ENCODE measurements at regions not wholly inside any gene's neighbourhood (a gene's known extent, or its start where the extent isn't known, plus 50 kb on each side); places are given as distances from the start of the nearest gene placed in this dataset.

DNA sequence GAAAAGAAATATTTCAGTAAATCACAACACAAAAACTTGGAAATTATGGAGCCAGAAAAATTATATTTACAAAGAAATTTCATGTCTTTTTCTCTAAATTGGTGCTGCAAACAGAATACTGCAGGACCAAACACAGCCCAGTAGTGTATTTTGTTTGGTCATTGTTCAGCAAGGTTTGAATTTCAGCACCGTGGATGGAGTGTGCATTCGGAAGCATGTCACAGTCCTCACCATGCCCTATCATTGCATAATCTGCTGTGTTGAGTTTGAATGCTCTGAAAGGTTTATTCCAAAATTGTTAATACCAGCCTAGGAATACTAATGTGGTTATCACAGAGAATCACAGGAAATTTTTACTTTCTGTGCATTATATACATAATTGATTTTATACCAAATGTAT, 296.7 kb downstream of the METTL4 start:
- Histone ChIP-seq H3K27me3 (ENCODE audit: insufficient read depth, low read length) (no peaks in the 10 kb centered on the region), H3K9me3 (ENCODE audit: insufficient read depth, low read depth, low read length) (no peaks in the 10 kb centered on the region), H2AFZ (ENCODE audit: low read depth, low read length) (no peak overlapping the region), H3K79me2 (ENCODE audit: insufficient read depth, low read length) (no peaks in the 10 kb centered on the region), H3K4me1 (ENCODE audit: insufficient read depth, low read length) (no peaks in the 10 kb centered on the region), H3K4me2 (ENCODE audit: low read length) (no peak overlapping the region), H3K4me3 (ENCODE audit: insufficient read depth, low read depth, low read length) (no peak overlapping the region), H4K20me1 (ENCODE audit: insufficient read depth, low read length) (no peaks in the 10 kb centered on the region), H3K36me3 (ENCODE audit: insufficient read depth, low read length) (no peaks in the 10 kb centered on the region), H3K27ac (ENCODE audit: low read depth, low read length) (no peak overlapping the region), H3K9ac (ENCODE audit: low read length) (no peak overlapping the region)
- Mint-ChIP-seq H3K27me3 (ENCODE audit: low read depth, unreplicated experiment) (no peaks in the 10 kb centered on the region), H3K4me1 (ENCODE audit: low read depth, unreplicated experiment) (no peaks in the 10 kb centered on the region), H3K4me3 (ENCODE audit: unreplicated experiment) (no peak overlapping the region), H3K36me3 (ENCODE audit: low read depth, unreplicated experiment) (no peaks in the 10 kb centered on the region), H3K27ac (ENCODE audit: unreplicated experiment) (no peak overlapping the region), H3K9me3 (ENCODE audit: unreplicated experiment) (no peaks in the 10 kb centered on the region)
- FAIRE-seq (no peak), DNase-seq (ENCODE audit: low read depth) (no peak)
- TF ChIP-seq EZH2 (IDR thresholded peaks at IDR 0.05; ENCODE audit: insufficient read depth, low read length) = no peak
- no peak for TF ChIP-seq CTCF (IDR thresholded peaks at IDR 0.05; ENCODE audit: insufficient read depth, low read depth, low read length)

DNA sequence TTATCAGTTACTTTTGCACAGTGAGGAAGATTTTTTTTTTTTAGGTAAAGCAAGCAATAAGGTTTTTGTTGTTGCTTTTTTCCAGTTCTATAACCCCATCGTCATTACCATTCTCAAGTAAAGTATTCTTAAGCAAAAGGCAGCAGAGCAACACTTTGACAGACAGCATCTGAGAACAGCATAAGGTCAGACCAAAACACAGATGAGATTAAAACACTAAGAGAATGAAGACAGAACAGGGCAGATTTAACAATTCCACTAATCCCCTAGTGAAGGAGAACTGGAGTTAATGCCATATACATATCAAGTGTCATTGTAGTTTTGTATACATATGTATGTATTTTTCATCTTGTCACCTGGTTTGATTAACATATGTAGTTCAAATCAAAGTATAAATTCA, 290.2 kb downstream of the METTL4 start:
- Histone ChIP-seq H3K4me2 (ENCODE audit: low read length) (no peak overlapping the region), H3K36me3 (ENCODE audit: insufficient read depth, low read length) (no peaks in the 10 kb centered on the region), H3K27me3 (ENCODE audit: insufficient read depth, low read length) (no peaks in the 10 kb centered on the region), H3K27ac (ENCODE audit: low read depth, low read length) (no peak overlapping the region), H2AFZ (ENCODE audit: low read depth, low read length) (no peak overlapping the region), H3K4me3 (ENCODE audit: insufficient read depth, low read depth, low read length) (no peak overlapping the region), H3K9me3 (ENCODE audit: insufficient read depth, low read depth, low read length) (no peaks in the 10 kb centered on the region), H3K4me1 (ENCODE audit: insufficient read depth, low read length) (no peaks in the 10 kb centered on the region), H3K9ac (ENCODE audit: low read length) (no peak overlapping the region), H4K20me1 (ENCODE audit: insufficient read depth, low read length) (no peaks in the 10 kb centered on the region), H3K79me2 (ENCODE audit: insufficient read depth, low read length) (no peaks in the 10 kb centered on the region)
- no peak for FAIRE-seq
- H3K27me3 Mint-ChIP-seq (ENCODE audit: low read depth, unreplicated experiment) = no peaks in the 10 kb centered on the region
- H3K4me3 Mint-ChIP-seq (ENCODE audit: unreplicated experiment) = no peak overlapping the region
- no peak for DNase-seq (ENCODE audit: low read depth)
- H3K27ac Mint-ChIP-seq (ENCODE audit: unreplicated experiment) = no peak overlapping the region
- no peaks in the 10 kb centered on the region for H3K4me1 Mint-ChIP-seq (ENCODE audit: low read depth, unreplicated experiment)
- H3K36me3 Mint-ChIP-seq (ENCODE audit: low read depth, unreplicated experiment) = no peaks in the 10 kb centered on the region
- H3K9me3 Mint-ChIP-seq (ENCODE audit: unreplicated experiment) = no peaks in the 10 kb centered on the region
- TF ChIP-seq CTCF (IDR thresholded peaks at IDR 0.05; ENCODE audit: insufficient read depth, low read depth, low read length) (no peak), EZH2 (IDR thresholded peaks at IDR 0.05; ENCODE audit: insufficient read depth, low read length) (no peak)

DNA sequence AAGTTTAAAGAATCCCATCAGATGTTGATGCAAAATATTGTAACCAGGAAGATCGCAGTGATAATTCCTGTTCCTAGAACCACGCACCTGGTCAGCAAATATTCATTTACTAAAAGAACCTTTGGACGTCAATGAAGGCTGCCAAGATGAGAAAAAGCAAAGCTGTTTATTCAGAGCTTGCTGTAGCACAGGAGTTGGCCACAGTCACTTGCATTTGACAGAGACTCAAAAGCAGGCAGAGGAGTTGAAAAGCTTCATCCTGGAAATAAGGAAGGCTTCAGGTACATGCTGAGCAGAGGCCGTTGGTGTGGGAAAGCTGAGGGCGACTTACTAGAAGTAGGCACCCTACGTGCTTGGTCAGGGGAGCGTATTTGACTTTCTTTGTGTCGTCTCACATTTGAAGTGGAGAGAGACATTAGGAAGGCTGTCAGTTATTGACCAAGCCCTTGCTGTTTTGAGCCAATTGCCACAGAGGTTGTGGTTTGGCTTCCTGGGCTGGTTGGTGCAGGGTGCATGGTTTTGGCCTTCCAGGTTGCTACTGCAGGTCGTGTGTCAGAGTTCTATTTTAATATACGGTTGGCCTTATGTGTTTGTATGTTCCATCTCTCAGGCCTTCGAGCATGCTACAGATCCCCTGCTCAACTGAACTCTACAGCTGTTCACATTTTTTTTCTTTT, 289.6 kb downstream of the METTL4 start:
- no peak overlapping the region for H3K4me3 Mint-ChIP-seq (ENCODE audit: unreplicated experiment)

More for the DNA sequence above, 289.6 kb downstream of the METTL4 start:
- Mint-ChIP-seq H3K27ac (ENCODE audit: unreplicated experiment) (no peak overlapping the region), H3K36me3 (ENCODE audit: low read depth, unreplicated experiment) (no peaks in the 10 kb centered on the region), H3K4me1 (ENCODE audit: low read depth, unreplicated experiment) (no peaks in the 10 kb centered on the region), H3K9me3 (ENCODE audit: unreplicated experiment) (peaks cover 1% of the 10 kb centered on the region), H3K27me3 (ENCODE audit: low read depth, unreplicated experiment) (no peaks in the 10 kb centered on the region)
- Histone ChIP-seq H3K27ac (ENCODE audit: low read depth, low read length) (no peak overlapping the region), H3K4me1 (ENCODE audit: insufficient read depth, low read length) (no peaks in the 10 kb centered on the region), H3K9me3 (ENCODE audit: insufficient read depth, low read depth, low read length) (no peaks in the 10 kb centered on the region), H3K9ac (ENCODE audit: low read length) (no peak overlapping the region), H3K27me3 (ENCODE audit: insufficient read depth, low read length) (no peaks in the 10 kb centered on the region), H3K4me2 (ENCODE audit: low read length) (no peak overlapping the region), H4K20me1 (ENCODE audit: insufficient read depth, low read length) (no peaks in the 10 kb centered on the region), H2AFZ (ENCODE audit: low read depth, low read length) (no peak overlapping the region), H3K4me3 (ENCODE audit: insufficient read depth, low read depth, low read length) (no peak overlapping the region), H3K79me2 (ENCODE audit: insufficient read depth, low read length) (no peaks in the 10 kb centered on the region), H3K36me3 (ENCODE audit: insufficient read depth, low read length) (no peaks in the 10 kb centered on the region)
- DNase-seq (ENCODE audit: low read depth) (no peak), FAIRE-seq (no peak)
- no peak for TF ChIP-seq EZH2 (IDR thresholded peaks at IDR 0.05; ENCODE audit: insufficient read depth, low read length)
- TF ChIP-seq CTCF (IDR thresholded peaks at IDR 0.05; ENCODE audit: insufficient read depth, low read depth, low read length) = no peak

Measured in astrocyte (in vitro differentiated cells and primary cell).